Aorta (tissue), 5 donors: ENCODE measurements at regions not wholly inside any gene's neighbourhood (a gene's known extent, or its start where the extent isn't known, plus 50 kb on each side); places are given as distances from the start of the nearest gene placed in this dataset.

Source experiments
- ATAC-seq: fragments of 200-7000 bp; cut with Tn5 transposase; one replicate; pipeline ENCODE4 v1.9.1; 2022; ENCODE audit warnings: moderate library complexity; ENCODE audit not compliant: low FRiP score
- DNase-seq, 2 donors: peaks; one replicate each; pipeline ENCODE4 v3.0.0-alpha.2; 2020
- H3K27ac ChIP-seq, 2 donors: one replicate each; pipeline ENCODE4 v1.5.1; 2013; ENCODE audit warnings: low read length in 2 of 2, mild to moderate bottlenecking in 2 of 2, moderate library complexity in 2 of 2, control low read depth in 1 of 2, inconsistent platforms in 1 of 2, low read depth in 1 of 2
- H3K27me3 ChIP-seq, 2 donors: one replicate each; pipeline ENCODE4 v1.6.1; 2013; ENCODE audit warnings: control low read depth in 1 of 2, low read length in 1 of 2, mild to moderate bottlenecking in 1 of 2, moderate library complexity in 1 of 2; ENCODE audit not compliant: insufficient read depth in 2 of 2, control insufficient read depth in 1 of 2
- H3K36me3 ChIP-seq, 2 donors: one replicate each; pipeline ENCODE4 v1.6.1; 2013; ENCODE audit warnings: control low read depth in 1 of 2, low read length in 1 of 2, mild to moderate bottlenecking in 1 of 2; ENCODE audit not compliant: insufficient read depth in 2 of 2, control insufficient read depth in 1 of 2
- H3K4me1 ChIP-seq, 2 donors: one replicate each; pipeline ENCODE4 v1.6.1; 2013; ENCODE audit warnings: low read length in 2 of 2, control low read depth in 1 of 2, mild to moderate bottlenecking in 1 of 2, moderate library complexity in 1 of 2; ENCODE audit not compliant: insufficient read depth in 2 of 2, control insufficient read depth in 1 of 2
- H3K4me3 ChIP-seq, 2 donors: one replicate each; pipeline ENCODE4 v1.5.1; 2013; ENCODE audit warnings: low read length in 2 of 2, control low read depth in 1 of 2, mild to moderate bottlenecking in 1 of 2
- H3K9me3 ChIP-seq: one replicate; pipeline ENCODE4 v1.6.1; 2013; ENCODE audit warnings: mild to moderate bottlenecking, low read length; ENCODE audit not compliant: control insufficient read depth
- WGBS, 2 donors: extraction: QIAGEN DNeasy Blood & Tissue Kit; methylation state at CpG; one replicate each; pipeline ENCODE4 v1.1.7; 2013; 5-methylcytosine and 5-hydroxymethylcytosine counted together
- intact Hi-C, 2 donors: fragments of 100-400 bp; cut with DNase I; formaldehyde crosslinking; loops; one replicate each; pipeline versions ENCODE4 v1.14.2 to v1.15.0; 2022
- donor health status: healthy with polysubstance abuse.
- donor health status: Bipolar disorder and iron deficiency.
- donor health status: DM: no; HTN: no; CAD: no.
- donor health status: DM: no; HTN: no; CAD: no.
- donor health status: DM: yes; HTN: yes; CAD: no.

DNA sequence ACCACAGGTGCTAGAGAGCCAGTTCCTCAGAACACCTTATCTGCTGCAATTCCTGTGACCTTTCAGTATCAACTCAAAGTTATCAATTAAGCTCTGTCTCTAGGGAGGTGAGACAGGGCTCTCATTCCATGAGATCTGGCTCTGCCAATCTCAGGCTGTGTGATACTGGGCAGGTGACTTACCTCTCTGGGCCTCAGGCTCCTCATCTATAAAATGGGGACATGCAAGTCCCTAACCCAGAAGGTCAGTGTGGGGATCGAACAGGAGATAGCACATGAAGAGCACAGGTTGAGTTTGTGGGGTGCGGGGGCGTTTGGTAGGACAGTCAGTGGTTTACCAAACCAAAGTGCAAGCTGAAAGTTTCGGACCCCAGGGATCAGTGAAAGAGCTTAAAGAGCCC is 319.3 kb upstream of the CCL2 start:
- peaks cover 2% of the 10 kb centered on the region for H3K9me3 ChIP-seq
- H3K4me1 ChIP-seq = no peaks in the 10 kb centered on the region
- no peaks in the 10 kb centered on the region for H3K36me3 ChIP-seq
- intact Hi-C loops = no loop called here
- H3K27me3 ChIP-seq = no peaks in the 10 kb centered on the region
- no peak for ATAC-seq
- WGBS, 2 donors = 86 to 90% methylated on average over 4 of the region's 4 CpGs
- H3K4me3 ChIP-seq = no peak overlapping the region
- no peak overlapping the region for H3K27ac ChIP-seq
- no peak for DNase-seq

DNA sequence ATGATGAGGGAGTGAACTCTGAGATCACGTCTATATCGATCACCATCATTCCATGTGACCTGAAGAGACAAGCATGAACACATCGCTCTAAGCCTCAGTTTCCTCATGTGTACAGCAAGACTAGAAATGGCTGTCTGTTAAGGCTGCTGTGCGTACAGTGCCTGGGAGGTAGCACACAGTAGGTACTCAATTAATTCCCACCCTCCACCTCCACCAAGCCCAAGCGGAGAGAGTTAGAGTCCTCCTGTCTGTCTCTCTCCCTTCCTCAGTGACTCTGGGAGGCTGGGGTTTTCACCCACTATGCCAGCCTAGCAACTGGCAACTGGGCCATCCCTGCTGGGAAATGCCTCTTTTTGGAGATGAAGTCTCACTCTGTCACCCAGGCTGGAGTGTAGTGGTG is 318.3 kb upstream of the CCL2 start:
- DNase-seq (no peak), ATAC-seq (no peak)
- no peaks in the 10 kb centered on the region for H3K4me1 ChIP-seq
- no peak overlapping the region for H3K27ac ChIP-seq
- intact Hi-C loops = no loop called here
- H3K36me3 ChIP-seq = no peaks in the 10 kb centered on the region
- WGBS, 2 donors = 92 to 93% methylated on average over 5 of the region's 5 CpGs
- no peaks in the 10 kb centered on the region for H3K27me3 ChIP-seq
- no peak overlapping the region for H3K4me3 ChIP-seq
- peaks cover 2% of the 10 kb centered on the region for H3K9me3 ChIP-seq

DNA sequence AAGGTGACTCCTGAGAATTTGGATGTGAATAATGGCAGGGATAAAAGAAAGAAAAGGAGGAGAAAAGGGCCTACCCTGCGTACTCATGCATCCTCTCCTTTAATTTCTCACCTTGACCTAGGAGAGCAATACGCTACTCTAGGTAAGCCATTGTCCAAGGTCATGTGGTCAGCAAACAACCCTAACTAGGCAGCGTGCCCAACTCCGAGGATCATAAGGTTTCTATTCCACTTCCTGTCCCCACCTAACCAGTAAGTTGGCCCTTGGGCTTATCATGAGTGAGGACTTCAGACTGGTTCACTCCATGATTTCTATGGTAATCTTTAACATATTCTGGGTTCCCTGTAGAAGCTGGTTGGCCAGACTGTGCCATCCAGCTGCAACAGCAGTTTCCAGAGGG is 315.1 kb upstream of the CCL2 start:
- Histone ChIP-seq H3K4me1 (no peaks in the 10 kb centered on the region), H3K27me3 (no peaks in the 10 kb centered on the region), H3K27ac (no peak overlapping the region), H3K4me3 (no peak overlapping the region), H3K9me3 (peaks cover 4% of the 10 kb centered on the region), H3K36me3 (no peaks in the 10 kb centered on the region)
- no peak for ATAC-seq
- DNase-seq = no peak
- 86 to 88% methylated on average over 4 of the region's 4 CpGs for WGBS, 2 donors
- intact Hi-C loops = no loop called here

DNA sequence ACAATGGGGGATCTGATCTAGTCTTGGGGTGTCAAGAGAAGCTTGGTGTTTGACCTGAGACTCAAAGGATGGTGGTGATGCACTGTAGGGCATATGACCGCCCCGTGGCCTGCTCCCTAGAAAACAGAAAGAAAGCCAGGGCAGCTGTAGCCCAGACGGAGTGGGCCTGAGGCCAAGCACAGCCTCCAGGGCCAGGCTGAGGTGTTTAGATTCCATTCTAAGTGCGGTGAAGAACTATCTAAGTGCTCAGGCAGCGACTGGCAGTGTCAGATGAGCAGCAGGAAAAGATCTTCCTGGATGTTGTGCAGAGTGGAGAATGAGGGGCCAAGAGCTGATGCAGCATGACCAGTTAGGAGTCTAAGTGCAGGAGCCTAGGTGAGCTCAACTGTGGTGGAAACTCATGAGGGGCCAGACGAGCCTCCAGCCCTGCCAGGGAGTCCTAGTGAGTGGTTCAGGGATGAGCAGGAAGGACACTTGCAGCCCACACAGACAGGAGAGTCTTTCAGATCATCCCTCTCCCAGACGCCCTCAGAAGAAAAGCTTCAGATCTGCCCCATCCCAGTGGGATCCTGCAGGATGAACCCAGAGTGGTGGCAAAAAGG is 314.2 kb upstream of the CCL2 start:
- intact Hi-C loops = no loop called here
- DNase-seq (no peak), ATAC-seq (no peak)
- Histone ChIP-seq H3K27ac (no peak overlapping the region), H3K36me3 (no peaks in the 10 kb centered on the region), H3K4me3 (no peak overlapping the region), H3K4me1 (no peaks in the 10 kb centered on the region), H3K9me3 (peaks cover 4% of the 10 kb centered on the region), H3K27me3 (peaks cover 0 to 2% of the 10 kb centered on the region in 2 donors)
- 41 to 42% methylated on average over 7 of the region's 7 CpGs for WGBS, 2 donors

DNA sequence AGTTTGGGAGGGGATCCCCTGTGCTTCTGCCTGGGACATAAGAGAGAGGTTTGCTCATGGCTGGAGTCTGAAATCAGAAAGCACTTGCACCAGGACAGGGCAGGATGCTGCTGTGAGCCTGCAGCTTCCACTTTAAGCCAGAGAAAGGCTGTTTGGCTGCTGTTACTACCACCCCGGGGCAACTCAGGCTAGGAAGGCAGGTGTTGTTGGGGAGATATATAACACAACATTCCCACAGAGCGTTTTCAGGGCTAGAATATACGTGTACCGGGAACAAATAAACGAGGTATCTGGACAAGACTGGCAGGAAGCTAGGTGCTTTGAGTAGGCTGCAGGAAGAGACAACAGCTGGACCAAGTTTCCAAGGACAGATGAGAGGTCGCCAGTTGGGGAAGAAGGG is 313.3 kb upstream of the CCL2 start:
- Histone ChIP-seq H3K27ac (no peak overlapping the region), H3K36me3 (no peaks in the 10 kb centered on the region), H3K27me3 (peaks cover 0 to 2% of the 10 kb centered on the region in 2 donors), H3K4me3 (no peak overlapping the region), H3K4me1 (no peaks in the 10 kb centered on the region), H3K9me3 (peaks cover 3% of the 10 kb centered on the region)
- WGBS, 2 donors = 75 to 82% methylated on average over 6 of the region's 6 CpGs
- ATAC-seq (no peak), DNase-seq (no peak)
- intact Hi-C loops = no loop called here

DNA sequence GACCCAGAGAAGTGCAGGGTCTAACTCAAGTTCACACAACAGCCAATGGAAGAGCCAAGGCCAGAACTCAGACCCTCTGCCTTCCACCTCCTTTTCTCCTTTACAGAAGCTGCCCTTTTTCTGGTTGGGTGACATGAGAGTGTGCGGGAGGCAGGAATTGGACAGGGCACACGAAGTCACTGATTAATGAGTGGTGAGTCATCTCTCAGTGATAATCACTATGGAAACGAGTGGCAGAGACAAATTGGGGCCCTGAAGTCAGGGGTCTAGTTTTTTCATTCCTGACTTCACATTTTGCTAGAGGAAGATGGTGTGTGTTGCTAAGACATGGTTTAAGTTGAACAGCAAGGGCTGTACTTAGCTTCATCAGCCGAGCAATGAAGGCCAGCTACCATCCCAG is 312.7 kb upstream of the CCL2 start:
- intact Hi-C loops = no loop called here
- WGBS, 2 donors = 22 to 26% methylated on average over 4 of the region's 4 CpGs
- peaks cover 0 to 2% of the 10 kb centered on the region in 2 donors for H3K27me3 ChIP-seq
- H3K27ac ChIP-seq = no peak overlapping the region
- DNase-seq = no peak
- no peak for ATAC-seq
- no peaks in the 10 kb centered on the region for H3K36me3 ChIP-seq
- peaks cover 2% of the 10 kb centered on the region for H3K9me3 ChIP-seq
- H3K4me3 ChIP-seq = no peak overlapping the region
- no peaks in the 10 kb centered on the region for H3K4me1 ChIP-seq

DNA sequence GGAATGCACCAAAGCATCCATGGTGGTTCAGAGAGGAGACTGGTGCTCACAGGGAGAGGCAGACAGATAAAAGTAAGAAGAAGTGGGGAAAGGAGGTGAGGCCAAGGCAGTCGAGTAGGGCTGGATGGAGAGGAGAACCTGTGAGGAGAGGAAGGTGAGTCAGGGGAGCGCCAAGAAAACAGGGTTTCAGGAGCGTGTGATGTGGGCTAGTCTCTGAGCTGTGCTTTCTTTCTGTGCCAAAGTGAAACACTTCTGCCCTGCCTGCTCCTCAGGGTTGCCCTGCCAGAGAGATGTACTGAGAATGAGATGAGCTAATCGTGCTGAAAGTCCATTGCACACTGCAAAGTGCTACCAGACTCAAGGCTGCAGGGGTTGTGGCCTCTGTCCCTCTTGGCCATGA is 310.7 kb upstream of the CCL2 start:
- peaks cover 2% of the 10 kb centered on the region for H3K9me3 ChIP-seq
- peaks cover 0 to 2% of the 10 kb centered on the region in 2 donors for H3K27me3 ChIP-seq
- WGBS, 2 donors = 65 to 73% methylated on average over 4 of the region's 4 CpGs
- H3K36me3 ChIP-seq = no peaks in the 10 kb centered on the region
- intact Hi-C loops = no loop called here
- ATAC-seq = no peak
- DNase-seq = no peak
- H3K4me3 ChIP-seq = no peak overlapping the region
- H3K27ac ChIP-seq = no peak overlapping the region
- no peaks in the 10 kb centered on the region for H3K4me1 ChIP-seq

DNA sequence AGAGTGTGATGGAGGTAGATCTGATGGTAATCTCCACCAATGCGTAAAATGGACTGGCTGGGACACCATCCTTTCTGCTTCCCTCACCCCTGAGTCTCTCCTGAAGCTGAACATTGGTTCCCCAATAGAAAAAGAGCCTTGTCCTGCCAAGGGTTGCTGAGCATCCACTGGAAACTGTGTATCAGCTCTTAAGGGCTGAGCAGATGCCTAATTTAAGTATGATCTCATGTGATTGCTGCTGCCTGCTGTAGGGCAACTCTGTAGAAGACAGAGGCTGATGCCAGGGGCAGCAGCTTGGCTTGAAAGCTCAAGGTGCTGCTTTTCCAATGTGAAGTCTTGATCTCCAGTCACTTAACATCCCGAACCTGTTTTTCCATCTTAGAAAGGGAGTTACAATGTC is 310.3 kb upstream of the CCL2 start:
- Histone ChIP-seq H3K4me1 (no peaks in the 10 kb centered on the region), H3K36me3 (no peaks in the 10 kb centered on the region), H3K4me3 (no peak overlapping the region), H3K27ac (no peak overlapping the region), H3K27me3 (peaks cover 0 to 2% of the 10 kb centered on the region in 2 donors), H3K9me3 (peaks cover 2% of the 10 kb centered on the region)
- DNase-seq (no peak), ATAC-seq (no peak)
- 68 to 72% methylated on average over 2 of the region's 2 CpGs for WGBS, 2 donors
- intact Hi-C loops = no loop called here

DNA sequence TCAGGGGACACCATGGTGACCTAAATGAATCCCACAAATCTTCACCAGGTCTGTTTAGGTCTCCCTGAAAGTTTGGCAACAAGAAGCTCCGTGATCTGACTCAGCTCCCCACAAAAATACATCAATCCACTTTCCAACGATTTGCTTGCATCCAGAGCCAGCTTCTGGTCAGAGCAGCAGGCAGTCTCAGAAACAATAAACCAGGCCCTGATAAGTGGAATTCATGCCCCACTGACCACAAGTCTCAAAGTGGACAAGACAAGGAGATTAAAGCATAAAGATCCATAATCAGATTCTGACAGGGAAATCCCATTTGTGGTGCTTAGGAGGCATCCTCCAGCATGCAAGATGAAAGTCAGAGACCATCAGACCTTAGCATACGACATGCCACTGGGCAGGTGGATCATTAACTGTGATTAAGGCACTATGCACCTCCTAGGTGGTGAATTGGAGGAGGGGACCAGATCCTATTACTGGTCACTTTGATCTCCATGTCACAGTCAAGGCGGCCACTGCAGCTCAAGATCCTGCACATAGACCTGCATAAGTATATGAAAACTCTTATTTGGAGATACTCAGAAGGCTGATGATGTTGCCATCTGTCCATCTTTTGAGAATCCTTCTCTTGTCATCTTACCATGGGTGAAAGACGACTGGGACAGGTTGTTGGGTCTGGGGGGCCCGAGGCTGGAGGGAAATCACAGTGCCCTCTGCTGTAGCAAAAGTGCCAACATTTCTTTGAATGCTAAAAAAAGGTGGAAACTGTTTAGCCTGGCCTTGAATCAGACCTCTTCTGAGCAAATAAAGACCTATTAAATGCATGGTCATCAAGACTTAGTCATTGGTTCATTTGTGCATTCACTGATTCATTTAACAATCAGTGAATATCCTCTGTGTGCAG is 309.2 kb upstream of the CCL2 start:
- no peaks in the 10 kb centered on the region for H3K4me1 ChIP-seq
- intact Hi-C loops = no loop called here
- DNase-seq (no peak), ATAC-seq (no peak)
- peaks cover 2% of the 10 kb centered on the region for H3K9me3 ChIP-seq
- H3K36me3 ChIP-seq = no peaks in the 10 kb centered on the region
- peaks cover 0 to 2% of the 10 kb centered on the region in 2 donors for H3K27me3 ChIP-seq
- H3K27ac ChIP-seq = no peak overlapping the region
- H3K4me3 ChIP-seq = no peak overlapping the region
- 42 to 43% methylated on average over 6 of the region's 6 CpGs for WGBS, 2 donors
